IPS-18c (cell line): ENCODE measurements at regions not wholly inside any gene's neighbourhood (a gene's known extent, or its start where the extent isn't known, plus 50 kb on each side); places are given as distances from the start of the nearest gene placed in this dataset.

Experiments used
- H3K4me3 ChIP-seq: 2 replicates; pipeline ENCODE4 v1.7.0; 2013; ENCODE audit warnings: low read depth, mild to moderate bottlenecking, low read length, moderate library complexity; ENCODE audit not compliant: insufficient read depth
- H3K9me3 ChIP-seq: one replicate; pipeline ENCODE4 v1.6.1; 2013; ENCODE audit warnings: mild to moderate bottlenecking, low read length, moderate library complexity; ENCODE audit not compliant: control insufficient read depth, insufficient read depth

DNA sequence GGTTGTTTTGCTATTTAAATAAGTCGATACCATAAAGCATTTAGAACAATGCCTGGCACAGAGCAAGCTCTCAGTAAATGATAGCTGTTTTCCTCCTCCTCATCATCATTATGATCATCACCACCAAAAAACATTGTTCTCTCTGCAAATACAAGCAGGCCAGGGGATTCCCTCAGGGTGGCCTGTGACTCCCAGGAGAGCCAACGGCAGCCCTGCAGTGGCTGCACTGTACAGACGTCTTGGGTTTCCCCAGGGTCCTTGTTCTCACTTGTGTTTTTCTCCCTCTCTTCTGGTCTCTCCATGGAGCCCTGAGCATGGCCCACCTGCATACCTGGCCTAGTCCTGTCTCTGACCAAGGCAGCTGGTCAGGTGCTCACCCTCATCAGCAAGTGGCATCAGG lies 290.9 kb upstream of the PWP1 start:
- Histone ChIP-seq H3K4me3 (no peak overlapping the region), H3K9me3 (no peaks in the 10 kb centered on the region)

DNA sequence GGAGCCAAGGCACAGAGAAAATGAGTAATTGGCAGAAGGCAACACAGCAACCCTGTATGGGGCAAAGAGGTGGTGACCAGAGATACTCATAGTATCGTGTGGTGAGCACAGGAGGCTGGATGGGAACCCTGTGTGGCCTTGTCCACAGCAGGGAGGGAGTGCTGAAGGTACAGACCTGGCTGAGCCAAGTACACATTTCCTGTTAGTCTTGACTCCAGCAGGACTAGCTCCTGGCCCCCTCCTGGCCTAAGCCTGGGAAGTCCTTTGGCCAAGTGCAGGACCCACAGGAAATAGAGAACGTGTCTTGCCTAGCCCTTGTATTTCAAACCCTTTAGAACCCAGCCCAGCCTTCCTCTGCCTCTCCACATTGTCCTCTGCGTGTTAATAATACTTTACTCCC lies 289.8 kb upstream of the PWP1 start:
- H3K4me3 ChIP-seq, result no peak overlapping the region
- no peaks in the 10 kb centered on the region for H3K9me3 ChIP-seq

- no peak overlapping the region for H3K4me3 ChIP-seq
- H3K9me3 ChIP-seq, result no peaks in the 10 kb centered on the region
Measured at GRCh38 chr12:107396991-107397390, 288.6 kb upstream of the PWP1 start.

DNA sequence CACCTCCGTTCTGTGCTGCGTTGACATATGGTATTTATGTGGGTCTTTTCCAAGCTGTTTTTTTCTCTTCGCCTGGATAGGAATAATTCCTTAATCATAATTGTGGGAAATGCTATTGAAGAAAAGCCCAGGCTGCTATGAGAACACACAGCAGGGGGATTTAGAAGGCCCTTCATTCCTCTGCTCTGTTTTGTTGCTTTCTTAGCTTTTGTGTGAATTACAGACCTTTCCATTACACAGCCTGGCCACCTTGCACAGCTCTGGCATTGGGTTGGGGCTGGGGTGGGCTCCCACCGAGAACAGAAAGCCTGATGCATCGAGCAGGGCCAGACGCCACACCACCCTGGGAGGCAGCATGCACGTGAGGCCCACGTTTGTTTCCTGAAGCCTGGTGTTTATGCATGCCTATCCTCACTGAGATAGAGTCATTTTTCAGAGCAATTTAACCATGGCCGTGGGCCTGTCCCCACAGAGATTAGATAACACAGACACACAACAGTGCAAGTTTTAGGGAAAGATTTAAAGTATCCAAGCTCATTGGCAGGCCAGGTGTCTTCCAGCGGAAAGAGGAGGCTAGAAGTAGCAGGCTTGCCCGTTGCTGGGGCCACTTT lies 287.6 kb upstream of the PWP1 start:
- Histone ChIP-seq H3K4me3 (no peak overlapping the region; the same call in 1 of the 2 replicates), H3K9me3 (no peaks in the 10 kb centered on the region)

- Histone ChIP-seq H3K9me3 (no peaks in the 10 kb centered on the region), H3K4me3 (no peak overlapping the region)
Measured at GRCh38 chr12:107399046-107399445, 286.6 kb upstream of the PWP1 start.

DNA sequence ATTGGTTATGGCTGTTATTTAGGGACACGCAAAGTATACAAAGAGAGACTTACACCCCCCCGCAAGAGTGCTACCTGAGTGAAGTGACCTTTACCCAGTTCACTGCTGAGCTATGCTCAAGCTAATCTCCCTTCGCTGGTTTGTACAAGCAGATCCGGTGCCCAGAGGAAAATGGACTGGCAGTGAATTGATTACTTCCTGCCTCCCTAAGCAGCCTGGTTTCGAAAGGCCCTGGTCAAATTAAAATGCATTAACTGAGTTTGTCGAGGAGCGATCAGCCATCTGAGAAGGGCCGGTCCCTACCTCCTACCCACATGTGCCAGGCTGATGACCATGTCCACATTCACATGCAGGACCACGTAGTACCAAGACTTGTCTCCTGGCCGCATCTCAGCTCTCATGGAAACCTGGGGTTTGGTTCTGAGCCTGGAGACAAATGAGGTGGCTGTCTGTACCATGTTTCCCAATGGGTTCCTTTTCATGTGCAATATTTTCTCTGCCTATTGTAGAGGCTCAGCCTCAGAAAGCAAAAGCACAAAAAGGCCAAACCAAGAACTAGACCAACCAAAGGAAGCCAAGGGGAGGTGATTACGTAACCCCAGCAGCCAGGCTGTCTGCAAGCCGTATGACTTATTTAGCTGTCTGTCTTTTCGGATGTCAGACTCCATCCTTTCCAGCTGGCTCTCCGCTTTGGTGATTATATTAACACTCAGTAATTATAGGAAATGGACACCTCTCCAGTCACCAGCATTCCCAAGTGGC lies 284.7 kb upstream of the PWP1 start:
- no peaks in the 10 kb centered on the region for H3K9me3 ChIP-seq
- H3K4me3 ChIP-seq, result no peak overlapping the region

- no peak overlapping the region for H3K4me3 ChIP-seq
- no peaks in the 10 kb centered on the region for H3K9me3 ChIP-seq
Measured at GRCh38 chr12:107402041-107403022, 283.3 kb upstream of the PWP1 start.

- H3K9me3 ChIP-seq, result no peaks in the 10 kb centered on the region
- H3K4me3 ChIP-seq, result no peak overlapping the region
Measured at GRCh38 chr12:107404981-107405380, 280.6 kb upstream of the PWP1 start.

GRCh38 chr12:107405436-107405835 lies 280.2 kb upstream of the PWP1 start:
- Histone ChIP-seq H3K9me3 (no peaks in the 10 kb centered on the region), H3K4me3 (no peak overlapping the region)

DNA sequence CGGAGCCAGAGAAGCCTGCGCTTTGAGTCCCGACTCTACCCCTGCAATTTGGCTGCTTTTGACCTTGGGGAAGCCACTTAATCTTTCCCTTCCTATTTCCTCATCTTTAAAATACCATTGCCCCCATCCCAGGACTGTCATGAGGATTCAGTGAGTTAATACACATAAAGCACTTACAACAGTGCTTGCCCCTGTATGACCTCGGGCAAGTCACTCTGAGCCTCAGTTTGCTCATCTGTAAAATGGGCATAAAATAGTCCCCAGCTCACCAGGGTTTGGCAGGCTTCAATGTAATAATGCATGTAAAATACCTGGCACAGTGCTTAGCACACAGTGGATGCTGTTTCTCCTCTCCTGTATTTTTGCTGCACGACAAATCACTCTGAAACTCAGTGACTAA lies 278.7 kb upstream of the PWP1 start:
- Histone ChIP-seq H3K9me3 (no peaks in the 10 kb centered on the region), H3K4me3 (no peak overlapping the region)

DNA sequence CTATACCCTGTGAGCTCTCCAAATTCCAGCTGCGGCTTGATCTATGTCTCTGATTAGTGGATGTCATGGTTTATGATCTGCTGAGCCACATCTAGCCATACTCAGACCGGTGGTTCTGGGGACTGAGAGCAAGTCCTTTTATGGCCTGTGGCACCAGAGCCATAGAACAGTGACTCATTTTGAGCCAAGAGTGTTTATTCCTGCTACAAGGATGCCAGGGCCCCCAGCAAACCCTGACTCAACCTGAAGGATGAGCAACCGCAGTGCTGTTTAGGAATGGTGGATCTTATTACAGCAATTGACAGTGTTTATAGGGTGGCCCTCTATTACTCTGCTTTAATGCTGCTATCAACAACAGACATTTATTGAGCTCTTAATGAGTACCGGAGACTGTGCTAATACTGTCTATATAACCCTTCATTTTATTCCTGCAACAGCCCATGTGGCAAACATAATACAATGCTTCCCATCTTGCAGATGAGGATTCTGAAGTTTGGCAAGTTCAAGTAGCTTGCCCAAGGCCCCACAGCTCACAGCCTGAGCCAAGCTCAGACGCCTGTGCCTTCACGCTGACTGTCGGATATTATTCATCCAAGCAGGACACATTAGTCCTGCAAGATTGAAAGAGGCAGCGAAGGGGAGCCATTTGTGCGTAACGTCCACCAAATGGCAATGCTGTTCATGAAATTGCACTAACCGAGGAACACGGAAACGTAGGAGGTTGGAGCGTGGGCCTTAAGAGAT lies 273.6 kb upstream of the PWP1 start:
- Histone ChIP-seq H3K9me3 (no peaks in the 10 kb centered on the region), H3K4me3 (no peak overlapping the region)

GRCh38 chr12:107415071-107415470 lies 270.5 kb upstream of the PWP1 start:
- H3K4me3 ChIP-seq, result no peak overlapping the region
- peaks cover 2% of the 10 kb centered on the region for H3K9me3 ChIP-seq

DNA sequence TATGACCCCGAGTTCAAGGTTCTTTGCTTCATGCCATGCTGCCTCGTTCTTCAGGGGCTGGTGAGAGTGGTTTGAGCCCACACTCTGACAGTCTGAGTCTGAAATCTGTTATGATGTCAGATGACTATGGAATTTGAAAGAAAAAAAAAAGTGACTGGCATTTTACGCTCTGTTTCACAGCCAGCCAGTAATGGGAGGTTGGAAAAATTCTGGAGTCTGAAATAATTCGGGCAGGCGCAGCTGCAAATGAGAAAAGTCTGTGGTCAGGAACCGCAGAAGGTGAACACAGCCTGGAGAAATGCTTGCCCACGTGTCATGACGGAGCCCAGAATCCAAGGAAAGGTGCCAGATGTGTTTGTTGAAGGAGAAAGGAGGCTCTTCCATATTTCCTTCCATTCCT lies 269.8 kb upstream of the PWP1 start:
- Histone ChIP-seq H3K4me3 (no peak overlapping the region), H3K9me3 (peaks cover 2% of the 10 kb centered on the region)

DNA sequence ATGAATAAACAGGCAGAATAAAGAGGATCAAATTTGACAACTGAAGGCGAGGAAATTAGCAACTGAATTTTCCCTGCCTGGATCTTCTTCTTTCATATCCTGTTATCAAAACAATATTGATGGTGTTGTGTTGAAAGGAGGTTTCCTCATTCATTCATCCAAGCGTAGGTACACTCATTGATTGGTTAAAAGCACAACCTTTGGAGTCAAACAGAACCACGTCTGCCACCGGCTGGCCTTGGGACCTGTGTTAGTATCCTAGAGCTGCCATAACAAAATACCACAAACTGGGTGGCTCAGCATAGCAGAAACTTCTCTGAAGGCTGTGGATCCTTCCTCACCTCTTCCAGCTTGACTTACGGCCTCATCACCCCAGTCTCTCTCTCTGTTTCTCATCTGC lies 268.6 kb upstream of the PWP1 start:
- Histone ChIP-seq H3K4me3 (no peak overlapping the region), H3K9me3 (peaks cover 2% of the 10 kb centered on the region)

DNA sequence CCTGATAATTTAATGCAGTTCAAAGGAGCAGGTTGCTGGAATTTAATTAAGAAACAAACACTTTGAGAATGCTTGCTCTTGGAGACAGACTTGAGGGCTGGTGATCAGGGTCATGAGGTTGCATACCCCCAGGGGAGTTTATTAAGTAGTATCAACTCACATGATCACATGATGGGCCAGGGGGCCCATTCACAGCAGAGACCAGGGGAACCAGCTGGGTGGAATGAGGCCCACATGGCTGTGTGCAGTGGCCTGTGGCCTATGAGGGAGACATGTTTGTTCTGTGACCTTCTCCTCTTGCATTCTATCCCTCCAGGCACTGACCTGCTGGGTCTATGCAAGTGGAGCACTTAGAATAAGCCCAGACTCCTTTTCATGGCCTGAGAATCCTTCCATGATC lies 266.6 kb upstream of the PWP1 start:
- Histone ChIP-seq H3K9me3 (peaks cover 2% of the 10 kb centered on the region), H3K4me3 (no peak overlapping the region)

DNA sequence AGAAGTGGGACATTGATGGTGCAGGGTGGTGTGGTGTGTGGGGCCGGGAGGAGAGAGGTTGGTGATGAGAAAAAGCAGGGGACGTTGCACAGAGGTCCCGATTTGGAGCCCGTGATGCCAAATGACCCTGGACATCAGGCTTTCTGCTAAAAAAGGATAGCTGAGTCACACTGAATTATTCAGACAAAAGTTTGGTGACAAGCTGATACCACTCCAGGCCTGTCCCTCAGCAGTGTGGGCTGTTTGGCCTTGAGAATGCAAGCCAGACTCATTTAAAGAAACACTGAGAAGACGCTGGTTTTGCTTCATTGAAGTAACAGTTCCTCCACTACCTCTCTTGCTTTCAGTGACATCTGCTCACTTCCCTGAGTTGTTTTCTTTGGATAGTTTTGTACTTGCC lies 262.1 kb upstream of the PWP1 start:
- H3K4me3 ChIP-seq, result no peak overlapping the region
- no peaks in the 10 kb centered on the region for H3K9me3 ChIP-seq

GRCh38 chr12:107429006-107429705 lies 256.4 kb upstream of the PWP1 start:
- Histone ChIP-seq H3K9me3 (no peaks in the 10 kb centered on the region), H3K4me3 (no peak overlapping the region)
